NCI-H460 (cell line): ENCODE measurements at regions not wholly inside any gene's neighbourhood (a gene's known extent, or its start where the extent isn't known, plus 50 kb on each side); places are given as distances from the start of the nearest gene placed in this dataset.

Experiments
- DNase-seq: peaks from one replicate; pipeline ENCODE4 v3.0.0-alpha.2; 2016; ENCODE audit warnings: low read depth; ENCODE audit errors: extremely low read depth

DNA sequence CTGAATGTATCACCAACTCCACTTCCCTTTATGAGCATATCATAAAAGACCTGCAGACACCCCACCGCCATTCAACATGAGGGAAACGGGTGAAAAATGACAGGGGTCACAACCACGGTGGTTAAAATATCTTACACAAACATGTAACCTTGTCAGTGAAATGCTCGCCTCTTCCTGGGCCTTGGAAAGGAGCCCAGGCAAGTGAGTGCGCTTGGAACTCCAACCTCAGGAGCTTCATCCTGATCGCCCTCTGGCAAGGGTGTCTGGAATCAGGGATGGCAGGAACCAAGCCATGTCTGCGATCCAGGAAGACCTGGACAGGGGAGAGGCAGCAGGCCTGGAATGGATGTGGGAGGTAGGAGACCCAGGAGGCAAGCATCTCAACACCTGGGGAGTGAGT is 282.7 kb downstream of the GAS1 start:
- DNase-seq: no peak

DNA sequence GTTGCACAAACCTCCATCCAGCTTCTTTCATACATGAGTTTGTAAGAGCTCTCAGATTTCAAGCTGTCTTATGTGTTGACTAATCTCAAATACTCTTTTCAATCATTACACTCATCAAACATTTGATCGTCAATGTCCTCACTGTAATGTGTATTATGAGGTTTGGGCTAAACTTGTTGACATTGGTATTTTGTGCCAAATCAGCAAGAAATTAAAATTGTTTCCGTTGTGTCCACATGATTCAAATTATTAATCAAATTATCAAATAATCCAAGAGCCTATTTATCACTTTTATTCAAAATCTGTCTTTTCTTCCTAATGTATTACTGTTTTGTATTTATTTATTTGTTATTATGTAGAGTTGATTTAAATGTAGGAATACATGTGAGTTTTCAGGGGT is 283.4 kb downstream of the GAS1 start:
- no peak for DNase-seq

GRCh38 chr9:86662890-86663468 is 284.3 kb downstream of the GAS1 start:
- DNase-seq: no peak

DNA sequence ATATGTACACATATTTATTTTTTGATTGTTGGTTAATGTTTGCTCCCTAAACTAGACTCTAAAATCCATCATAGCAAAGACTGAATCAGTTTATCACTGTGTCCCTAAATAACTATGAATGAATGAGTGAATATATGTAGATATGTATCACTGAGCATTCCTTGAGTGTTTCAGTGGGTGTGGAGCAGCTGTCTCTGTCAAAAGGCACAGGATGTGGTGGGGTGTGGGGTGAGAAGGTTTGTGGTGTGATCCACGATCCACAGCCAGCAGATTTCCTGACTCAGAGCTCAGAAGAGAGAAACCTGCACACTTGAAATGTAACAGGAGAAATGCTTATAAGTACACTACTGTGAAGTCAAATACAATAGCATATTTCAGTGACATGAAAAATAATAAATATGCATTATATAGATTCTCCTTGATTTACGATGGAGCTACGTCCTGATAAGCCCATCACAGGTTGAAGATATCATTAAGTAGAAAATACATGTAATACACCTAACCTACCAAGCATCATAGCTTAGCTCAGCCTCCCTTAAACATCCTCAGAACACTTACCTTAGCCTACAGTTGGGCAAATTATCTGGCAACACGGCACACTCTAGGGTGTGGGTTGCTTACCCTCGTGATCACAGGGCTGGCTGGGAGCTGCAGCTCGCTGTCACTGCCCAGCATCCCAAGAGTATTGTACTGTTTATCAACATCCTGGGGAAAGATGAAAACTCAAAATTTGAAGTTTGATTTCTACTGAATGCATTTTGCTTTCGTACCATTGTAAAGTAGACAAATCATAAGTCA is 287.0 kb downstream of the GAS1 start:
- no peak for DNase-seq

DNA sequence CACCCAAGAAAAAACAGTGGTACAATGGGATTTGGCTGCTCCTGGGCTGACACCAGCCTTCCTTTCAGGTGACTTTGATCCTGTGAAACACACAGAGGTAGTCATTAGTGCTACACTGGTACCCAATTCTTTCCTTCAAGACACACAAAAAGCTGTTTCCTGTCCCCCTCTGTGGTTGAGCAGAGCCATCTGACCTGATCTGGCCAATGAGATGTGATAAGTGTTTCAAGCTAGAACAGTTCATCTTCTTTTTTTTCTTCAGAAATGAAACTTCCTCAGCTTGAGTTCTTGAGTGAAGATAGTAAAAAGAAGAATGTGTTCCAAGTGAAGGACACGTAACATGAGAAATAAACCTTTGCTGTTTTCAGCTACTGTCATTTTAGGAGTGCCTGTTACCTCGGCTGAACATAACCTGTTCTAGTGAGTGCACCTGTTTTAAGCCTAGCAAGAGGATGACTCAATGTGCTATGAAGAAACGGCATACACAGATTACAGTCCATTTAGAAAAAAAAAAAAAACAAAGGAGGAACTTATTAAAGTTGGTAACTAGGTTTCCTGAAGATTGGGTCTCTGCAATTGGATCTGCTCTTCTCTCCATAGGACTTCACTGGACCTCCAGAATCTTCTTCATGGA is 287.8 kb downstream of the GAS1 start:
- no peak for DNase-seq

DNA sequence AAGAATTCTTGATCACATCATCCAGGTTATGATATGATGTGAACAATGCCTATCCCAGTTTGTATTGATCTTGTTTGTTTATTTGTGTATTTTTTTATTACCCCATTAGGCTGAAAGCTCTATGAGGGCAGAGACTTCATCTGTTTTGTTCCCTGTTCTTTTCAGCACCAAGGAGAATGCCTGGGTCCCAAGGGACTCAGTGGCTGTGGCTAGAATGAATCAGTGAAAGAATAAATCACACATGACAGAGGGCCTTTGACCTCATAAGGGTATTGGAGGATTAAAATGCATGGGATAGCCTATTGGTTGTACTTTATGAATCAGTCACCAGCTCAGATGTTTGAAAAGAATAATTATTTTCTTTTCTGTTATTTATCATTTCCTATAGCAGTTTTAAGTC is 292.2 kb downstream of the GAS1 start:
- DNase-seq: no peak

GRCh38 chr9:86653466-86653865 is 293.8 kb downstream of the GAS1 start:
- DNase-seq: no peak

DNA sequence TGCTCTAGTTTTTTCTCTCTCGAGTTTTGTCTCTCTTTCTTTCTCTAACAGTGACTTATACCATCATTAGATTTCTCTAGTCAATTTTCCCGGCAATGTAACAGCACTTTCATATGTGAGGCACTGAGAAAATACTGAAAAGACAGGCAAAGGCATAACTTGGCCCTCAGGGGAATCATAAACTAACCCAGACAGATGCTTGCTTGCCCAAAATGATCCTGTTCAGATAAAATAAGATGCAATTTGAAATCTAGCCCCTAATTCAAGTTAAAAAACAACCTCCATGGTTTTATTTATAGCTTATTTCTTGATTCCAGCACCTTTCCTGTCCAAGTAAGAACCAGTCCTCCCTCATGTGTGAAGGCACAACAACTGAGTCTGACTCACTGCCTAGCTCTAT is 294.6 kb downstream of the GAS1 start:
- DNase-seq: no peak

GRCh38 chr9:86649913-86650312 is 295.7 kb upstream of the TUT7 start:
- DNase-seq: no peak

DNA sequence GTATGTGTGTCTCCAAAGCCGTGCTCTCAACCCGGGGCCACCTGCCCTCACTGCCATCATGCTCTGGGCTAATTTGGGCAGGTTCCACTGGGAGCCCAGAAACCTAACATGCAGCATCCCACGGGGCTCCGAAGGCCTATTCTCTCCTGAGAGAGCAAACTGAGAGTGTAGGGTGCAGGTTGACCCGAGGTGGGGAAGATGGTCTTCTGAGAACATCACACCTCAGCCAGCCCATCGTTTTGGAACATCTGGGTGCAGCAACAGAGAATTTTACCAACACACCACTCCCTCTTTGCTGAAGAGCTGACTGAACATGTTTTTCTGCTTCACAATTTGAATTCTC is 294.6 kb upstream of the TUT7 start:
- no peak for DNase-seq

DNA sequence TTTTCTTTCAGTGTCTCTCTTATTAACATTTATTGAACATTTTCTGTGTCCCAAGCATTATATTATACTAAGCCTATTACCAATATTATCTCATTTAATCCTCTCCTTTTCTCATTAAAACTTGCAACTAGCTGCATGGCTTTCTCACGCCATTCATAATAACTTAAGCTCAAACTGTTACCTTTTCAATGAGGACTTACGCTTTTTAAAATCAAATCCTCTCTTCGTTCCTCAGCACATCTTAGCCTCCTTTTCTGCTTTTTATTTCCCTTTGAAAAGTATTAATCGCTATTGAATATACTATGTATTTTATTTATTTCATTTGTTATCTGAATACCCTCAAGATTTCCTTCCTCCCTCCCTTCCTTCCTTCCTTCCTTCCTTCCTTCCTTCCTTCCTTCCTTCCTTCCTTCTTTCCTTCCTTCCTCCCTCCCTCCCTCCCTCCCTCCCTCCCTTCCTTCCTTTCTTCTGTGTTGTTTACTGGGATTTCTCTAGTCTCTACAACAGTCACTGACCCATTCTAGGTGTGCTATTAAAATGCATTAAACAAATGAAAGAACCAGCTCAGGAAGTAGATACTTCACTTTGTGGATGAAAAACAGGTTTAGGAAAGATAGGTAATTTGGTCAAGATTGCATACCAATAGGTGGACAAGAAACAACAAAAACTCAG is 294.1 kb upstream of the TUT7 start:
- DNase-seq: no peak

GRCh38 chr9:86645303-86645702 is 291.1 kb upstream of the TUT7 start:
- DNase-seq: no peak

DNA sequence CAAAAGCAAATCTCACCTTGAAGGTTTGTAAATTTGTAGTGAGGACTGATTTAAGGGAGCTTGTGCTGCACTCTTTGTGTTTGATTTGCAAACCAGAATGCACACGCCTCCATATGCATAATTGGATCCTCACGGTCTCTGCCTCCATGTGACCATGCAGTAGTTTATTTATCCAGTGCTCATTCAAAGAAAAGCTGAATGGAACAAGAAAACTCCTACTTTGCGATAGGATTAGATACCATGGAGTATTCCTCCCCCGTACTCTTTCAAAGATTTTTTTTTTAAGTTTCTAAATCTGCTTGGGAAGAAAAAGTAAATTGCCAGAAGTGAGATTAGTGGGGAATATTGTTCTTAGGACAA is 290.4 kb upstream of the TUT7 start:
- no peak for DNase-seq

GRCh38 chr9:86643946-86644674 is 289.9 kb upstream of the TUT7 start:
- DNase-seq: no peak

DNA sequence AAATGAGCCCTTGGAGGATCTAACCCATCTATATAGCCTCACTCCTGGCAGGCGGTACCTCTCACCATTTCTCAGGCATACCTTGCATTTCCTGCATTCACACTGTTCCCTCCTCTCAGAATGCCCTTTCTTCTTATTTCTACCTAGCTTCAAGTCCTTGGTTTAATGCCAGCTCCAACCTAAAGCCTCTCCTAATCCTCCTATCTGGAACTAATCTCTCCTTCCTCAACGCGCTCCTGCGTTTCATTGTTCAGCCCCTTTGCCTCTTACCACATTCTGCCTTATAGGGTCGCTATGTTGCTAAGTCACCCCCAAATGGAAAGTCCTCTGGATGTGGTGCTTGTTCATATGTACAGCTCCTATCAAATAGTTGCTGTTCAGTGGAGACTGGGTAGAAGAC is 288.5 kb upstream of the TUT7 start:
- DNase-seq: no peak

- no peak for DNase-seq
Measured at GRCh38 chr9:86641970-86642369, 287.8 kb upstream of the TUT7 start.

- DNase-seq: no peak
Measured at GRCh38 chr9:86639899-86640379, 285.7 kb upstream of the TUT7 start.

- no peak for DNase-seq
Measured at GRCh38 chr9:86639287-86639686, 285.1 kb upstream of the TUT7 start.

GRCh38 chr9:86638109-86638508 is 283.9 kb upstream of the TUT7 start:
- DNase-seq: no peak

GRCh38 chr9:86637515-86637914 is 283.3 kb upstream of the TUT7 start:
- DNase-seq: no peak

- no peak for DNase-seq
Measured at GRCh38 chr9:86636519-86636918, 282.3 kb upstream of the TUT7 start.
